Left lung (tissue), 4 donors: ENCODE measurements at regions not wholly inside any gene's neighbourhood (a gene's known extent, or its start where the extent isn't known, plus 50 kb on each side); places are given as distances from the start of the nearest gene placed in this dataset.
A peak's percentile ranks its signal among the peaks of the same experiment; 100 is the strongest.

ENCODE experiments used
- ATAC-seq: fragments of 200-7000 bp; cut with Tn5 transposase; one replicate; pipeline ENCODE4 v1.9.1; 2020; ENCODE audit warnings: moderate library complexity
- DNase-seq, 4 donors: peaks; one replicate each; pipeline ENCODE4 v3.0.0-alpha.2; 2013 to 2020
- H3K27ac ChIP-seq, 2 donors: fragments of 200-600 bp; sonication (generic) in 1 of 2; one replicate each; pipeline versions ENCODE4 v1.5.0 to v1.8.0; 2020 to 2021
- H3K27me3 ChIP-seq, 2 donors: fragments of 200-600 bp; sonication (generic) in 1 of 2; one replicate each; pipeline versions ENCODE4 v1.5.0 to v1.8.0; 2020 to 2021
- H3K36me3 ChIP-seq, 2 donors: fragments of 200-600 bp; sonication (generic) in 1 of 2; one replicate each; pipeline versions ENCODE4 v1.5.0 to v1.8.0; 2020 to 2021
- H3K4me1 ChIP-seq, 2 donors: fragments of 200-600 bp; one replicate each; pipeline ENCODE4 v1.8.0; 2021
- H3K4me3 ChIP-seq, 2 donors: fragments of 200-600 bp; sonication (generic) in 1 of 2; one replicate each; pipeline versions ENCODE4 v1.5.0 to v1.8.0; 2020 to 2021; ENCODE audit warnings: mild to moderate bottlenecking in 1 of 2
- H3K9me3 ChIP-seq, 2 donors: fragments of 200-600 bp; sonication (generic) in 1 of 2; one replicate each; pipeline versions ENCODE4 v1.5.0 to v1.8.0; 2020 to 2021
- intact Hi-C, 2 donors: fragments of 100-400 bp; cut with DNase I; formaldehyde crosslinking; loops; one replicate each; pipeline versions ENCODE4 v1.11.2 to v1.14.2; 2022
- TF ChIP-seq, protein P1 (sequence below), 2 donors: fragments of 200-600 bp; sonication (generic) in 1 of 2; IDR thresholded peaks; one replicate each; pipeline versions ENCODE4 v1.5.0 to v1.8.0; 2021; ENCODE audit warnings: antibody characterized with exemption in 2 of 2
- donor health status: DM: no; HTN: yes; CAD: no.
- donor health status: DM: no; HTN: no; CAD: no.

DNA sequence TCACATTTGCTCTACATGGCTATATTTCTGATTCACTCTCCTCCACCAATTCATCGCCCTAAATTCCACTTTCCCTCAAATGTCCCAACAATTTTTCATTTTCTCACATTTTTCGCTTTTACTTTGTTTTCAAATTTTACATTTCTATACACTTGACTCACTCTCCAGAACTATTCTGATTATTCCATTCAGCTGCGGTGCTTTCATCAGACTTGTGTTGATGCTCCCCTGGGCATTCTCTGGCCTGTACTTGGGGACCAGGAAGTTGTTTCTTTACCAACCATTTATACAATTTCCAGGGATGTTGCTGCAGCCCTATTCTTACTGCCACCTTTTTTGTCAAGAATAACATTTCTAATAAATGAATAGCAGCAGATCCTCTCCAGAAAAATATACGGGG lies 444.8 kb downstream of the MAFB start:
- TF ChIP-seq, protein P1, sequence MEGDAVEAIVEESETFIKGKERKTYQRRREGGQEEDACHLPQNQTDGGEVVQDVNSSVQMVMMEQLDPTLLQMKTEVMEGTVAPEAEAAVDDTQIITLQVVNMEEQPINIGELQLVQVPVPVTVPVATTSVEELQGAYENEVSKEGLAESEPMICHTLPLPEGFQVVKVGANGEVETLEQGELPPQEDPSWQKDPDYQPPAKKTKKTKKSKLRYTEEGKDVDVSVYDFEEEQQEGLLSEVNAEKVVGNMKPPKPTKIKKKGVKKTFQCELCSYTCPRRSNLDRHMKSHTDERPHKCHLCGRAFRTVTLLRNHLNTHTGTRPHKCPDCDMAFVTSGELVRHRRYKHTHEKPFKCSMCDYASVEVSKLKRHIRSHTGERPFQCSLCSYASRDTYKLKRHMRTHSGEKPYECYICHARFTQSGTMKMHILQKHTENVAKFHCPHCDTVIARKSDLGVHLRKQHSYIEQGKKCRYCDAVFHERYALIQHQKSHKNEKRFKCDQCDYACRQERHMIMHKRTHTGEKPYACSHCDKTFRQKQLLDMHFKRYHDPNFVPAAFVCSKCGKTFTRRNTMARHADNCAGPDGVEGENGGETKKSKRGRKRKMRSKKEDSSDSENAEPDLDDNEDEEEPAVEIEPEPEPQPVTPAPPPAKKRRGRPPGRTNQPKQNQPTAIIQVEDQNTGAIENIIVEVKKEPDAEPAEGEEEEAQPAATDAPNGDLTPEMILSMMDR (IDR thresholded peaks at IDR 0.05): no peak
- Histone ChIP-seq H3K27me3 (peaks cover 0 to 11% of the 10 kb centered on the region in 2 donors), H3K9me3 (no peaks in the 10 kb centered on the region), H3K27ac (no peak overlapping the region), H3K4me1 (peaks cover 0 to 4% of the 10 kb centered on the region in 2 donors), H3K36me3 (no peaks in the 10 kb centered on the region), H3K4me3 (no peak overlapping the region)
- intact Hi-C loops: no loop called here
- DNase-seq (no peak), ATAC-seq (no peak)

DNA sequence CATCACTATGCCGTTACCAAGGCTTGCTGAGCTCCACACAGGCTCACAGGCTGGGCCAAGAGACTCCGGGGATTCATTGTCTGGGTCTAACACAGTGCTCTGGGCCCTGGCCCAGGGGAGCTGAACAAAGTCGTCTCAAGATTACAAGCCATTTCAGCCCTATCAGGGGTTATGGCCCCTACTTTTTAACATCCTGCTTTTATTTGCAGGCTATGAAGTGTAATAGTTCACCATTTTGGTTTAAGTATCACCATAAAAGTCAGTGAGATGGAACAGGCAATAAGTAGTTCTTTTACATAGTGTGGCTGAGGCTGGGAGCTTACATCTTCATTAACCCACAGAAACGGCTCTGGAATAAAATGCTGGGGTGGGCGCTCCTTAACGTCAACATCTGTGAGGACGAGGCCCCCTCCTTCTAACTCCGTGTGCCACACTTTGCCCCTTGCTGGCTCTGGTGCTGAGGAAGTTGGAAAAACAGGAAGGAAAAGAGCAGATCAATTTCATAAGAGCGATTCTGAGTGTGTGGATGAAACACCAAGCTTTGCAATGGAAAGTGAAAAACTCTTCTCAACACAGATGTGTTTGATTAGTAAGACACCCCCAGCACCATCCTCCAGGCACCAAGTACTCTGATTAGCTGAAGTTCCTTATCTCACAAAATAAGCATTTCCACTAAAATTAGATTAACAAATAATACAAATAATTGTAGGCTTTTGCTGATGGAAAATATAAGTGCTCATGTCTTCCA lies 447.3 kb downstream of the MAFB start:
- H3K9me3 ChIP-seq: no peaks in the 10 kb centered on the region
- ATAC-seq: no peak
- intact Hi-C loops: no loop called here
- H3K4me1 ChIP-seq: peaks cover 0 to 4% of the 10 kb centered on the region in 2 donors
- no peak overlapping the region for H3K4me3 ChIP-seq
- TF ChIP-seq, protein P1 (IDR thresholded peaks at IDR 0.05): no peak
- H3K36me3 ChIP-seq: no peaks in the 10 kb centered on the region
- H3K27ac ChIP-seq: no peak overlapping the region
- peaks cover 0 to 20% of the 10 kb centered on the region in 2 donors for H3K27me3 ChIP-seq
- DNase-seq: no peak

DNA sequence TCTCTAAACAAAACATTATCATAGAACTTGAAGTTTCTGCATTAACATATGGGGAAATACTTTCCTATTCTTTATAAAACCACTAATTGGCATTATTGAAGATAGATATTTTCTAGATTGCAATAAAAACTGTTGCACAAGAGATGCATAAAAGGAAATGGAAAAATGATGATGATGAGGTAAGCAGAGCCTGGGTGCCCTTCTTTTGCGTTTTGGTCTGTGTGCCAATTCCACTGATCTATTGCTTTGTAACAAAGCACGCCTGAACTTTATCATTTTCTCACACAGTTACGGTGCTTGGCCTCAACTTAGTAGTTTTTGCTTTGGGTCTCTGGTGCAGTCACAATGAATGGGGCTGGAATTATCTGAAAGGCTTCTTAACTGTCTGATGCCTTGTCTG lies 450.5 kb downstream of the MAFB start:
- DNase-seq (peak in 2 of 4 donors; percentile 44 to 46), ATAC-seq (no peak)
- H3K27me3 ChIP-seq: peaks cover 0 to 30% of the 10 kb centered on the region in 2 donors
- TF ChIP-seq, protein P1 (IDR thresholded peaks at IDR 0.05): no peak
- no peaks in the 10 kb centered on the region for H3K9me3 ChIP-seq
- no peak overlapping the region for H3K27ac ChIP-seq
- no peaks in the 10 kb centered on the region for H3K36me3 ChIP-seq
- H3K4me3 ChIP-seq: no peak overlapping the region
- intact Hi-C loops: no loop called here
- H3K4me1 ChIP-seq: peaks cover 0 to 4% of the 10 kb centered on the region in 2 donors

DNA sequence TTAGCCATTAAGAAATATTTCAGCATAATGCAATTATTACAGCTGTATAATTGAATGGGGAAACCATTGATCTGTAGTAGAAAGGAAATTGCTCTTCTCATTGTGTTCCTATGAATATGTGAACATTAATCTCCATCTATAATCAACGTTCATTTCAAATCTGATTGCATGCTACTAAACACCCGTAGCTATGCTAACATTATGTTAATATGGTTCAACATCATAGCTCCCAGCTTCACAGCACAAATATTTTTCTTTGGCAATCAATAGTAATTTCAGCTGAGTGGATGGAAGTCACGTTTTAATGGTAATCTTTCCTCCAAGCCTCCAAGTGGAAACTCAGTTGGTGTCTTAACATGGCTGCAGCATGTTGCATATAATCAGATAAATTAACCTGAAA lies 454.4 kb downstream of the MAFB start:
- Histone ChIP-seq H3K4me3 (no peak overlapping the region), H3K27me3 (peaks cover 0 to 19% of the 10 kb centered on the region in 2 donors), H3K4me1 (no peaks in the 10 kb centered on the region), H3K36me3 (no peaks in the 10 kb centered on the region), H3K27ac (no peak overlapping the region), H3K9me3 (no peaks in the 10 kb centered on the region)
- no peak for ATAC-seq
- DNase-seq: no peak
- intact Hi-C loops: no loop called here
- TF ChIP-seq, protein P1 (IDR thresholded peaks at IDR 0.05): no peak

DNA sequence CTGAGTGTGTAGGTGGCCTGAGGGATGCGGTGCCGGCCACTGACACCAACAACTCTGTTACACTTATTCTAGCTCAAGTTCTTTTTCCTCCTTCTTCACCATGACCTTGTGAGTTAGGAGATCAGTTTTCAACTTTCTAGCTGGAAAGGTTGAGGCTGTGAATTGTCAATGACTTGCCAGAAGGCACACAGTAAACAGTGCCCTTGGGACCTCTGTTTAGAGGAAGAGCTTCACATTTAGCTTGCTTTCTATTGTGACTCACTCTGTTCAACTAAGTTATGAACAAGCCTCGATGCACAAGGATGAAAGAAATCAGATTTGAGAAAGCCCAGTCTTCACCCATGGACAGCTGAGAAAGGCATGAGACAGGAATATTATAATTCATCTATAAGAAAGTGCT lies 455.6 kb downstream of the MAFB start:
- Histone ChIP-seq H3K27ac (no peak overlapping the region), H3K9me3 (no peaks in the 10 kb centered on the region), H3K27me3 (peaks cover 0 to 19% of the 10 kb centered on the region in 2 donors), H3K36me3 (no peaks in the 10 kb centered on the region), H3K4me1 (no peaks in the 10 kb centered on the region), H3K4me3 (no peak overlapping the region)
- TF ChIP-seq, protein P1 (IDR thresholded peaks at IDR 0.05): no peak
- intact Hi-C loops: no loop called here
- DNase-seq (no peak), ATAC-seq (no peak)
